ENCODE measurements at regions not wholly inside any gene's neighbourhood (a gene's known extent, or its start where the extent isn't known, plus 50 kb on each side); places are given as distances from the start of the nearest gene placed in this dataset.

DNA sequence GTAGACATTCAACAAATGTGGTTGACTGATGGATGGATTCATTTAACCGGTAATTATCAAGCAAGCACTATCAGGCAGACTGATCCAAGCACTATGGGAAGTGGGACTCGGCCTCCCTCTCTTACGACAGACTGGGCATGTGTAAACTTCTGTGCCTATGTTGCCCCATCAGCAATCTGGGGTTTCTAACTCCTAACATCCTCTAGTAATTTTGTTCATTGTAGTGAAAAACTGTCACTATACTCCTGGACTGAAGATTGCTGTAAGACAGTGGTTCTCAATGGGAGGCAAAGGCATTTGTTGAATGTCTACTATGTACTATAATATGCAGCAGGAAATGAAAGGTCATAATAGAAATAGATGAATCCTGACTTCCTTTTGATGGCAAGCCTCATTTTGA is 51.2 kb upstream of the CREB1 start:
- Histone ChIP-seq H3K4me1 (ENCODE audit: control insufficient read depth in 4 of 4, insufficient read depth in 4 of 4, low read length in 3 of 4) (peaks cover 0 to 3% (median 0%) of the 10 kb centered on the region in 4 donors), H3K4me3 (ENCODE audit: low read depth in 1 of 3, low read length in 3 of 3) (no peak overlapping the region), H3K27me3 (ENCODE audit: control insufficient read depth in 4 of 4, insufficient read depth in 4 of 4, low read length in 3 of 4) (no peaks in the 10 kb centered on the region), H3K9ac (ENCODE audit: low read depth in 1 of 2, low read length in 2 of 2) (no peak overlapping the region), H3K9me3 (ENCODE audit: control insufficient read depth in 4 of 4, low read length in 3 of 4) (no peaks in the 10 kb centered on the region), H3K36me3 (ENCODE audit: control insufficient read depth in 4 of 4, insufficient read depth in 3 of 4, low read depth in 1 of 4, low read length in 3 of 4) (no peaks in the 10 kb centered on the region), H3K27ac (ENCODE audit: low read depth in 1 of 2, low read length in 2 of 2) (no peak overlapping the region)
- 72% methylated on average over 3 of the region's 3 CpGs for WGBS
- no peak for TF ChIP-seq FOXA2 (IDR thresholded peaks at IDR 0.05)
- TF ChIP-seq, protein P1, sequence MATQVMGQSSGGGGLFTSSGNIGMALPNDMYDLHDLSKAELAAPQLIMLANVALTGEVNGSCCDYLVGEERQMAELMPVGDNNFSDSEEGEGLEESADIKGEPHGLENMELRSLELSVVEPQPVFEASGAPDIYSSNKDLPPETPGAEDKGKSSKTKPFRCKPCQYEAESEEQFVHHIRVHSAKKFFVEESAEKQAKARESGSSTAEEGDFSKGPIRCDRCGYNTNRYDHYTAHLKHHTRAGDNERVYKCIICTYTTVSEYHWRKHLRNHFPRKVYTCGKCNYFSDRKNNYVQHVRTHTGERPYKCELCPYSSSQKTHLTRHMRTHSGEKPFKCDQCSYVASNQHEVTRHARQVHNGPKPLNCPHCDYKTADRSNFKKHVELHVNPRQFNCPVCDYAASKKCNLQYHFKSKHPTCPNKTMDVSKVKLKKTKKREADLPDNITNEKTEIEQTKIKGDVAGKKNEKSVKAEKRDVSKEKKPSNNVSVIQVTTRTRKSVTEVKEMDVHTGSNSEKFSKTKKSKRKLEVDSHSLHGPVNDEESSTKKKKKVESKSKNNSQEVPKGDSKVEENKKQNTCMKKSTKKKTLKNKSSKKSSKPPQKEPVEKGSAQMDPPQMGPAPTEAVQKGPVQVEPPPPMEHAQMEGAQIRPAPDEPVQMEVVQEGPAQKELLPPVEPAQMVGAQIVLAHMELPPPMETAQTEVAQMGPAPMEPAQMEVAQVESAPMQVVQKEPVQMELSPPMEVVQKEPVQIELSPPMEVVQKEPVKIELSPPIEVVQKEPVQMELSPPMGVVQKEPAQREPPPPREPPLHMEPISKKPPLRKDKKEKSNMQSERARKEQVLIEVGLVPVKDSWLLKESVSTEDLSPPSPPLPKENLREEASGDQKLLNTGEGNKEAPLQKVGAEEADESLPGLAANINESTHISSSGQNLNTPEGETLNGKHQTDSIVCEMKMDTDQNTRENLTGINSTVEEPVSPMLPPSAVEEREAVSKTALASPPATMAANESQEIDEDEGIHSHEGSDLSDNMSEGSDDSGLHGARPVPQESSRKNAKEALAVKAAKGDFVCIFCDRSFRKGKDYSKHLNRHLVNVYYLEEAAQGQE (IDR thresholded peaks at IDR 0.05), result no peak
- TF ChIP-seq EGR1 (IDR thresholded peaks at IDR 0.05; ENCODE audit: low read depth in 2 of 2), result no peak
- TF ChIP-seq, protein P2, sequence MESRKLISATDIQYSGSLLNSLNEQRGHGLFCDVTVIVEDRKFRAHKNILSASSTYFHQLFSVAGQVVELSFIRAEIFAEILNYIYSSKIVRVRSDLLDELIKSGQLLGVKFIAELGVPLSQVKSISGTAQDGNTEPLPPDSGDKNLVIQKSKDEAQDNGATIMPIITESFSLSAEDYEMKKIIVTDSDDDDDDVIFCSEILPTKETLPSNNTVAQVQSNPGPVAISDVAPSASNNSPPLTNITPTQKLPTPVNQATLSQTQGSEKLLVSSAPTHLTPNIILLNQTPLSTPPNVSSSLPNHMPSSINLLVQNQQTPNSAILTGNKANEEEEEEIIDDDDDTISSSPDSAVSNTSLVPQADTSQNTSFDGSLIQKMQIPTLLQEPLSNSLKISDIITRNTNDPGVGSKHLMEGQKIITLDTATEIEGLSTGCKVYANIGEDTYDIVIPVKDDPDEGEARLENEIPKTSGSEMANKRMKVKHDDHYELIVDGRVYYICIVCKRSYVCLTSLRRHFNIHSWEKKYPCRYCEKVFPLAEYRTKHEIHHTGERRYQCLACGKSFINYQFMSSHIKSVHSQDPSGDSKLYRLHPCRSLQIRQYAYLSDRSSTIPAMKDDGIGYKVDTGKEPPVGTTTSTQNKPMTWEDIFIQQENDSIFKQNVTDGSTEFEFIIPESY (IDR thresholded peaks at IDR 0.05), result no peak
- no peak for TF ChIP-seq SP1 (IDR thresholded peaks at IDR 0.05)
- TF ChIP-seq YY1 (IDR thresholded peaks at IDR 0.05), result no peak
- no peak for TF ChIP-seq JUND (IDR thresholded peaks at IDR 0.05)
- no peak for TF ChIP-seq TAF1 (conservative IDR thresholded peaks at IDR 0.05)
- no peak for TF ChIP-seq HNF4G (IDR thresholded peaks at IDR 0.05)
- no peak for TF ChIP-seq NR2F2 (IDR thresholded peaks at IDR 0.05)
- no peak for TF ChIP-seq RXRA (IDR thresholded peaks at IDR 0.05)
- TF ChIP-seq, protein P3, sequence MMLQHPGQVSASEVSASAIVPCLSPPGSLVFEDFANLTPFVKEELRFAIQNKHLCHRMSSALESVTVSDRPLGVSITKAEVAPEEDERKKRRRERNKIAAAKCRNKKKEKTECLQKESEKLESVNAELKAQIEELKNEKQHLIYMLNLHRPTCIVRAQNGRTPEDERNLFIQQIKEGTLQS (IDR thresholded peaks at IDR 0.05), result no peak
- no peak for TF ChIP-seq GABPA (IDR thresholded peaks at IDR 0.05 in 1 of 2, conservative IDR thresholded peaks at IDR 0.05 in 1 of 2)
- no peak for DNase-seq (ENCODE audit: low spot score)

DNA sequence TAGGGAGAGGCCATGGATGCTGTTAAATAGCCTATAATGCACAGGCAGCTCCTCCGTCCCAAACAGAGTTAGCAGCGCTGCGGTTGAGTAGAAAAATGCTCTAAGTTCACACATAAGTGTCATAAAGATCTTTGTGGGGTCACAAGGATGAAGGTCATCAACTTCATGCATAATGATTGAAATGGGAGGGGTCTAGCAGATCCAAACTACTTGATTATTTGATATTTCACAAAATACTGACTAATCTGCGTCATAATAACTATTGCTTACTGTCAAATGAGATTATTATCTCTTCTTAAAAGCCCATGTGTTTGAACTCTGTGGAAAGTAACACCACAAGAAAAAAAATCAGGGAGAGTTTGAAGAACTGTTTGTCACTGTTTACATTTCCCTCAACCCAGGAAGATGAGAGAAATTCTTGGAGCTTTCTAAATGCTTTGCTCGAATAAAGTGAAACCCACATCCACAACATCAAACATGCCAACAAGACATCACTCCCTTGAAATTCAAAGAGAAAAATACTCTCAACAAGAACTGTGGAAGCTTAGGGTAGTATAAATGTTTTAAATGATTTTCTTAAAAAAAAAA is 50.5 kb upstream of the CREB1 start:
- no peak for DNase-seq (ENCODE audit: low spot score)
- H3K36me3 ChIP-seq (ENCODE audit: control insufficient read depth in 4 of 4, insufficient read depth in 3 of 4, low read depth in 1 of 4, low read length in 3 of 4), result no peaks in the 10 kb centered on the region
- no peaks in the 10 kb centered on the region for H3K27me3 ChIP-seq (ENCODE audit: control insufficient read depth in 4 of 4, insufficient read depth in 4 of 4, low read length in 3 of 4)
- 88% methylated on average over 5 of the region's 5 CpGs for WGBS
- H3K4me3 ChIP-seq (ENCODE audit: low read depth in 1 of 3, low read length in 3 of 3), result no peak overlapping the region
- peaks cover 0 to 3% (median 0%) of the 10 kb centered on the region in 4 donors for H3K4me1 ChIP-seq (ENCODE audit: control insufficient read depth in 4 of 4, insufficient read depth in 4 of 4, low read length in 3 of 4)
- H3K9me3 ChIP-seq (ENCODE audit: control insufficient read depth in 4 of 4, low read length in 3 of 4), result no peaks in the 10 kb centered on the region
- no peak overlapping the region for H3K27ac ChIP-seq (ENCODE audit: low read depth in 1 of 2, low read length in 2 of 2)
- H3K9ac ChIP-seq (ENCODE audit: low read depth in 1 of 2, low read length in 2 of 2), result no peak overlapping the region
- TF ChIP-seq, protein P2 (IDR thresholded peaks at IDR 0.05), result no peak
- TF ChIP-seq, protein P4, sequence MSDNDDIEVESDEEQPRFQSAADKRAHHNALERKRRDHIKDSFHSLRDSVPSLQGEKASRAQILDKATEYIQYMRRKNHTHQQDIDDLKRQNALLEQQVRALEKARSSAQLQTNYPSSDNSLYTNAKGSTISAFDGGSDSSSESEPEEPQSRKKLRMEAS (IDR thresholded peaks at IDR 0.05), result no peak
- no peak for TF ChIP-seq FOXA1 (IDR thresholded peaks at IDR 0.05)
- no peak for TF ChIP-seq SP1 (IDR thresholded peaks at IDR 0.05)
- TF ChIP-seq, protein P1 (IDR thresholded peaks at IDR 0.05), result no peak
- no peak for TF ChIP-seq YY1 (IDR thresholded peaks at IDR 0.05)
- TF ChIP-seq RXRA (IDR thresholded peaks at IDR 0.05), result no peak
- TF ChIP-seq RAD21 (IDR thresholded peaks at IDR 0.05), result no peak
- TF ChIP-seq NR2F2 (IDR thresholded peaks at IDR 0.05), result no peak
- TF ChIP-seq, protein P3 (IDR thresholded peaks at IDR 0.05), result no peak
- TF ChIP-seq GABPA (IDR thresholded peaks at IDR 0.05 in 1 of 2, conservative IDR thresholded peaks at IDR 0.05 in 1 of 2), result no peak
- no peak for TF ChIP-seq TAF1 (conservative IDR thresholded peaks at IDR 0.05)
- no peak for TF ChIP-seq HNF4G (IDR thresholded peaks at IDR 0.05)
- no peak for TF ChIP-seq HNF4A (conservative IDR thresholded peaks at IDR 0.05)

All from liver (tissue), 7 donors.